Hepatocyte (in vitro differentiated cells): ENCODE measurements at regions not wholly inside any gene's neighbourhood (a gene's known extent, or its start where the extent isn't known, plus 50 kb on each side); places are given as distances from the start of the nearest gene placed in this dataset.

Experiments used
- DNase-seq: peaks from one replicate; pipeline ENCODE4 v3.0.0-alpha.2; 2016; ENCODE audit warnings: low spot score
- H2AFZ ChIP-seq: fragments of 200-600 bp; sonication (generic); 2 replicates; pipeline ENCODE4 v1.6.0; 2016; ENCODE audit warnings: antibody characterized with exemption, mild to moderate bottlenecking
- H3K27ac ChIP-seq: fragments of 200-600 bp; sonication (generic); 2 replicates; pipeline ENCODE4 v1.5.1; 2016; ENCODE audit warnings: mild to moderate bottlenecking
- H3K27me3 ChIP-seq: fragments of 200-600 bp; sonication (generic); 2 replicates; pipeline ENCODE4 v1.6.1; 2016
- H3K36me3 ChIP-seq: fragments of 200-600 bp; sonication (generic); replicated peaks from 2 replicates; pipeline ENCODE4 v1.5.1; 2016; ENCODE audit warnings: low read depth; ENCODE audit not compliant: insufficient read depth
- H3K4me1 ChIP-seq: fragments of 200-600 bp; sonication (generic); 2 replicates; pipeline ENCODE4 v1.5.1; 2016; ENCODE audit warnings: mild to moderate bottlenecking, moderate library complexity; ENCODE audit not compliant: insufficient read depth
- H3K4me2 ChIP-seq: fragments of 200-600 bp; sonication (generic); 2 replicates; pipeline ENCODE4 v1.6.0; 2016
- H3K4me3 ChIP-seq: fragments of 200-600 bp; sonication (generic); 2 replicates; pipeline ENCODE4 v1.5.1; 2016; ENCODE audit warnings: mild to moderate bottlenecking
- H3K79me2 ChIP-seq: fragments of 200-600 bp; sonication (generic); 2 replicates; pipeline ENCODE4 v1.6.0; 2017; ENCODE audit warnings: mild to moderate bottlenecking
- H3K9me2 ChIP-seq: fragments of 200-600 bp; sonication (generic); replicated peaks from 2 replicates; pipeline ENCODE4 v1.6.0; 2017; ENCODE audit warnings: mild to moderate bottlenecking; ENCODE audit not compliant: insufficient read depth
- H3K9me3 ChIP-seq: fragments of 200-600 bp; sonication (generic); 2 replicates; pipeline ENCODE4 v1.5.1; 2016; ENCODE audit warnings: low read depth, mild to moderate bottlenecking
- H4K20me1 ChIP-seq: fragments of 200-600 bp; sonication (generic); 2 replicates; pipeline ENCODE4 v1.6.0; 2016; ENCODE audit warnings: mild to moderate bottlenecking; ENCODE audit not compliant: insufficient read depth, poor library complexity, severe bottlenecking
- EZH2 ChIP-seq: fragments of 200-600 bp; sonication (generic); IDR thresholded peaks from 2 replicates; pipeline ENCODE4 v1.6.1; 2016; ENCODE audit warnings: antibody characterized with exemption, mild to moderate bottlenecking, borderline replicate concordance
- EZH2phosphoT487 ChIP-seq: fragments of 200-600 bp; sonication (generic); IDR thresholded peaks from one replicate; pipeline ENCODE4 v1.6.1; 2018; ENCODE audit warnings: antibody characterized with exemption, mild to moderate bottlenecking, low read depth, moderate library complexity; ENCODE audit not compliant: unreplicated experiment, severe bottlenecking
- WGBS: methylation state at CpG from one replicate; pipeline ENCODE4 v1.1.6; 2016; ENCODE audit warnings: low lambda C conversion rate; ENCODE audit errors: missing lambda C conversion rate; 5-methylcytosine and 5-hydroxymethylcytosine counted together
- TF ChIP-seq, protein P1 (sequence below): fragments of 200-600 bp; sonication (generic); IDR thresholded peaks from 2 replicates; pipeline ENCODE4 v1.5.1; 2016; ENCODE audit warnings: antibody characterized with exemption, mild to moderate bottlenecking; ENCODE audit not compliant: poor library complexity

DNA sequence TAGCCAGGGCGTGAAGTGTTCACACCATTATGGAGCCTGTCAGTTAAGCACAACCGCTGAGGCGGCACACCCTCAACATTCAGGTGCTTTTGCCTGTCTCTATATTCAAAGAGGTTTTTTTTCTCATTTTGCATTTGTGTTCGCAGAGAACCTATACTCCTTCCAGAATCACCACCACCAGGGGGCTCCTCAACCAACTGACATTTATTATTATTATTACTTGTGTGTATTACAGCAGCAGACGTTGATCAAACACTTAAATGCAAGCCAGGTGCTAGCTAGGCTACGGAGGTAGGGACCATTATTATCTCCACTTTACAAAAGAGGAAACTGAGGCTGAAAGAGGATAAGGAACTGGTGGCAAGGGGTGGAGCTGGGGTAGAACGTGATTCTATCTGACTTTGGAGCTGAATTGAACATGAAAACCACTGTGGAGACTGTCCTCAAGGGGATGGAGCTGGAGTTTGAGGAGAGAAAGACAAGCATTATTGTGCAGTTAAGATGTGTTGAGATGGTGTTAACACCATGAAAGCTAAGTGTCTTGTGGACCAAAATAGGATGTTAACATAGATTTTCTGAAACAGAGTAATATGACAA is 133.8 kb upstream of the PLXNA4 start:
- Histone ChIP-seq H4K20me1 (no peaks in the 10 kb centered on the region), H3K9me2 (no peaks in the 10 kb centered on the region), H3K27me3 (no peaks in the 10 kb centered on the region), H3K36me3 (no peaks in the 10 kb centered on the region), H3K4me1 (no peaks in the 10 kb centered on the region), H3K9me3 (no peaks in the 10 kb centered on the region), H3K4me3 (no peak overlapping the region), H3K27ac (no peak overlapping the region), H3K79me2 (no peaks in the 10 kb centered on the region), H2AFZ (no peak overlapping the region), H3K4me2 (no peak overlapping the region)
- 67% methylated on average over 7 of the region's 7 CpGs for WGBS
- DNase-seq = peak; percentile 19
- TF ChIP-seq, protein P1, sequence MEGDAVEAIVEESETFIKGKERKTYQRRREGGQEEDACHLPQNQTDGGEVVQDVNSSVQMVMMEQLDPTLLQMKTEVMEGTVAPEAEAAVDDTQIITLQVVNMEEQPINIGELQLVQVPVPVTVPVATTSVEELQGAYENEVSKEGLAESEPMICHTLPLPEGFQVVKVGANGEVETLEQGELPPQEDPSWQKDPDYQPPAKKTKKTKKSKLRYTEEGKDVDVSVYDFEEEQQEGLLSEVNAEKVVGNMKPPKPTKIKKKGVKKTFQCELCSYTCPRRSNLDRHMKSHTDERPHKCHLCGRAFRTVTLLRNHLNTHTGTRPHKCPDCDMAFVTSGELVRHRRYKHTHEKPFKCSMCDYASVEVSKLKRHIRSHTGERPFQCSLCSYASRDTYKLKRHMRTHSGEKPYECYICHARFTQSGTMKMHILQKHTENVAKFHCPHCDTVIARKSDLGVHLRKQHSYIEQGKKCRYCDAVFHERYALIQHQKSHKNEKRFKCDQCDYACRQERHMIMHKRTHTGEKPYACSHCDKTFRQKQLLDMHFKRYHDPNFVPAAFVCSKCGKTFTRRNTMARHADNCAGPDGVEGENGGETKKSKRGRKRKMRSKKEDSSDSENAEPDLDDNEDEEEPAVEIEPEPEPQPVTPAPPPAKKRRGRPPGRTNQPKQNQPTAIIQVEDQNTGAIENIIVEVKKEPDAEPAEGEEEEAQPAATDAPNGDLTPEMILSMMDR = peak; percentile 56
- TF ChIP-seq EZH2 (no peak), EZH2phosphoT487 (no peak)

DNA sequence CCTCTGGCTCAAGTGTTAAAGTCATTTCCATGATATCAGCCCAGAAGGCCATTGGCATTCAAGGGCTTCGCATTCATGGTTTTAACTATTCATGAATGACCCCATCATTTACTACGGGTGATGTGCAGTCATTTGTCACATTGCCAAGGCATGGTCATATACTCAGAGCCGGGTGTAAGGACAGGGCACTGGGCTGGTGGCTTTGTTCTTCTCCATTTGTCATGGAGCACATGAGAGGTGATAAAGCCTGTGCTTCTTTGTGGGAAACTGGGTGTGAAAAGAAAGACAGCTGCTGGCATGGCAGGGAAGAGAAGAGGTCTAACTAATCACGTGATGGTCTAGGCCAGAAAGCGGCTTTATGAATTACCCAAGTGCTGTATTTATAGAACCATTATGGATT is 132.2 kb upstream of the PLXNA4 start:
- H3K79me2 ChIP-seq = no peaks in the 10 kb centered on the region
- DNase-seq = no peak
- no peak overlapping the region for H3K4me3 ChIP-seq
- WGBS = 90% methylated on average over 5 of the region's 5 CpGs
- no peak overlapping the region for H3K27ac ChIP-seq
- H3K27me3 ChIP-seq = no peaks in the 10 kb centered on the region
- H3K4me1 ChIP-seq = no peaks in the 10 kb centered on the region
- no peaks in the 10 kb centered on the region for H3K9me3 ChIP-seq
- no peaks in the 10 kb centered on the region for H3K9me2 ChIP-seq
- no peak overlapping the region for H2AFZ ChIP-seq
- no peaks in the 10 kb centered on the region for H3K36me3 ChIP-seq
- no peaks in the 10 kb centered on the region for H4K20me1 ChIP-seq
- no peak overlapping the region for H3K4me2 ChIP-seq
- TF ChIP-seq EZH2 (no peak), EZH2phosphoT487 (no peak)
- TF ChIP-seq, protein P1 = no peak

DNA sequence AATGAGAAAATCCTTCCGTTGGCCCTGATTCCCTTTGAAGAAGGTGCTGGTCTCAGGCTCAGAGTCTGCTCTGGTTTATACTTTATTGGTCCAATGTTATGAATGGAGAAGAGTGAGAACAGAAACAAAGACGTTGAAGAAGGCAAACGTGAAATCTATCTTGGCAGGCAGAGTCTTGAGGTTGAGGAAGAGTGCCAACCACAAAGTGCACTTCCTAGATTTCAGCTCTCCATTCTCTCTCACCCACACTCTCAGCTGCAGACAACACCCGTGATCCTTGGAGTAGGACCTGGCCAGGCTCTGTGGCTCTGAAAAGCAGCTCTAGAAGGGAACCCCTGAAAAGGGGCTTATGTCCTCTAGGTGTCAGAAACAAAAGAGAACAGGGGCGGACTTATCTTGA is 128.9 kb upstream of the PLXNA4 start:
- no peak for DNase-seq
- no peaks in the 10 kb centered on the region for H3K79me2 ChIP-seq
- H3K4me3 ChIP-seq = no peak overlapping the region
- no peaks in the 10 kb centered on the region for H3K9me2 ChIP-seq
- no peak overlapping the region for H3K4me2 ChIP-seq
- no peaks in the 10 kb centered on the region for H4K20me1 ChIP-seq
- H3K27ac ChIP-seq = no peak overlapping the region
- no peaks in the 10 kb centered on the region for H3K36me3 ChIP-seq
- no peaks in the 10 kb centered on the region for H3K4me1 ChIP-seq
- no peak overlapping the region for H2AFZ ChIP-seq
- no peaks in the 10 kb centered on the region for H3K9me3 ChIP-seq
- TF ChIP-seq EZH2phosphoT487 (no peak), EZH2 (no peak)
- TF ChIP-seq, protein P1 = no peak
- 93% methylated on average over 5 of the region's 5 CpGs for WGBS
- no peaks in the 10 kb centered on the region for H3K27me3 ChIP-seq
